ENCODE measurements at regions not wholly inside any gene's neighbourhood (a gene's known extent, or its start where the extent isn't known, plus 50 kb on each side); places are given as distances from the start of the nearest gene placed in this dataset.
A peak's percentile ranks its signal among the peaks of the same experiment; 100 is the strongest.
"Not testable (repeated sequence)": the region's sequence is repeated elsewhere in the genome, so short reads cannot be mapped to it uniquely, and the experiment has no call there.

- not testable (repeated sequence) for H3K36me3 ChIP-seq (ENCODE audit: insufficient read depth); DNase-seq (ENCODE audit: extremely low spot score); H3K4me1 ChIP-seq (ENCODE audit: insufficient read depth); H3K4me3 ChIP-seq (ENCODE audit: low read depth, low read length); H3K27ac ChIP-seq (ENCODE audit: low read depth)
- 95% methylated on average over 6 of the region's 6 CpGs for WGBS
Measured at GRCh38 chr17:31717251-31717650, 141.8 kb downstream of the COPRS start.

GRCh38 chr17:31715446-31715845 is 143.6 kb downstream of the COPRS start:
- no peak overlapping the region for H3K27ac ChIP-seq (ENCODE audit: low read depth)
- H3K36me3 ChIP-seq (ENCODE audit: insufficient read depth) = no peaks in the 10 kb centered on the region
- DNase-seq (ENCODE audit: extremely low spot score) = no peak
- H3K4me3 ChIP-seq (ENCODE audit: low read depth, low read length) = no peak overlapping the region
- no peaks in the 10 kb centered on the region for H3K4me1 ChIP-seq (ENCODE audit: insufficient read depth)
- WGBS = 95% methylated on average over 5 of the region's 5 CpGs

- DNase-seq (ENCODE audit: extremely low spot score) = no peak
- Histone ChIP-seq H3K27ac (ENCODE audit: low read depth) (no peak overlapping the region), H3K4me3 (ENCODE audit: low read depth, low read length) (no peak overlapping the region), H3K4me1 (ENCODE audit: insufficient read depth) (no peaks in the 10 kb centered on the region), H3K36me3 (ENCODE audit: insufficient read depth) (no peaks in the 10 kb centered on the region)
- 69% methylated on average over 10 of the region's 10 CpGs for WGBS
Measured at GRCh38 chr17:31704483-31704882, 154.6 kb downstream of the COPRS start.

- 81% methylated on average over 3 of the region's 3 CpGs for whole genome bisulfite sequencing
- H3K4me3 ChIP-seq (ENCODE audit: low read depth, low read length) = no peak overlapping the region
- H3K4me1 ChIP-seq (ENCODE audit: insufficient read depth) = no peaks in the 10 kb centered on the region
- DNase-seq (ENCODE audit: extremely low spot score) = no peak
- no peak overlapping the region for H3K27ac ChIP-seq (ENCODE audit: low read depth)
- no peaks in the 10 kb centered on the region for H3K36me3 ChIP-seq (ENCODE audit: insufficient read depth)
Measured at GRCh38 chr17:31702041-31702440, 157.0 kb downstream of the COPRS start.

- Histone ChIP-seq H3K27ac (ENCODE audit: low read depth) (no peak overlapping the region), H3K4me3 (ENCODE audit: low read depth, low read length) (no peak overlapping the region), H3K36me3 (ENCODE audit: insufficient read depth) (no peaks in the 10 kb centered on the region), H3K4me1 (ENCODE audit: insufficient read depth) (no peaks in the 10 kb centered on the region)
- DNase-seq (ENCODE audit: extremely low spot score) = no peak
- WGBS = 75% methylated on average over 1 of the region's 1 CpG
Measured at GRCh38 chr17:31700973-31701372, 158.1 kb downstream of the COPRS start.

- no peak overlapping the region for H3K4me3 ChIP-seq (ENCODE audit: low read depth, low read length)
- DNase-seq (ENCODE audit: extremely low spot score) = no peak
- no peaks in the 10 kb centered on the region for H3K36me3 ChIP-seq (ENCODE audit: insufficient read depth)
- no peak overlapping the region for H3K27ac ChIP-seq (ENCODE audit: low read depth)
- WGBS = 88% methylated on average over 4 of the region's 4 CpGs
- no peaks in the 10 kb centered on the region for H3K4me1 ChIP-seq (ENCODE audit: insufficient read depth)
Measured at GRCh38 chr17:31699886-31700285, 159.2 kb downstream of the COPRS start.

GRCh38 chr17:31699281-31699680 is 159.8 kb downstream of the COPRS start:
- Histone ChIP-seq H3K36me3 (ENCODE audit: insufficient read depth) (no peaks in the 10 kb centered on the region), H3K4me1 (ENCODE audit: insufficient read depth) (no peaks in the 10 kb centered on the region), H3K27ac (ENCODE audit: low read depth) (no peak overlapping the region), H3K4me3 (ENCODE audit: low read depth, low read length) (no peak overlapping the region)
- no peak for DNase-seq (ENCODE audit: extremely low spot score)
- WGBS = 67% methylated on average over 3 of the region's 3 CpGs

- Histone ChIP-seq H3K4me1 (ENCODE audit: insufficient read depth) (no peaks in the 10 kb centered on the region), H3K4me3 (ENCODE audit: low read depth, low read length) (no peak overlapping the region), H3K27ac (ENCODE audit: low read depth) (no peak overlapping the region), H3K36me3 (ENCODE audit: insufficient read depth) (no peaks in the 10 kb centered on the region)
- WGBS = 93% methylated on average over 7 of the region's 7 CpGs
- no peak for DNase-seq (ENCODE audit: extremely low spot score)
Measured at GRCh38 chr17:31698751-31699150, 160.3 kb downstream of the COPRS start.

- no peaks in the 10 kb centered on the region for H3K4me1 ChIP-seq (ENCODE audit: insufficient read depth)
- no peak overlapping the region for H3K27ac ChIP-seq (ENCODE audit: low read depth)
- no peak for DNase-seq (ENCODE audit: extremely low spot score)
- no peaks in the 10 kb centered on the region for H3K36me3 ChIP-seq (ENCODE audit: insufficient read depth)
- H3K4me3 ChIP-seq (ENCODE audit: low read depth, low read length) = no peak overlapping the region
- 79% methylated on average over 9 of the region's 9 CpGs for WGBS
Measured at GRCh38 chr17:31697838-31698237, 161.2 kb downstream of the COPRS start.

GRCh38 chr17:31696703-31697325 is 162.2 kb downstream of the COPRS start:
- 58% methylated on average over 9 of the region's 9 CpGs for WGBS
- H3K4me3 ChIP-seq (ENCODE audit: low read depth, low read length) = no peak overlapping the region
- DNase-seq (ENCODE audit: extremely low spot score) = no peak
- H3K36me3 ChIP-seq (ENCODE audit: insufficient read depth) = no peaks in the 10 kb centered on the region
- H3K27ac ChIP-seq (ENCODE audit: low read depth) = no peak overlapping the region
- H3K4me1 ChIP-seq (ENCODE audit: insufficient read depth) = no peaks in the 10 kb centered on the region

GRCh38 chr17:31696184-31696602 is 162.9 kb downstream of the COPRS start:
- peak; percentile 67 for DNase-seq (ENCODE audit: extremely low spot score)
- Histone ChIP-seq H3K36me3 (ENCODE audit: insufficient read depth) (no peaks in the 10 kb centered on the region), H3K4me1 (ENCODE audit: insufficient read depth) (no peaks in the 10 kb centered on the region), H3K27ac (ENCODE audit: low read depth) (no peak overlapping the region), H3K4me3 (ENCODE audit: low read depth, low read length) (no peak overlapping the region)
- 30% methylated on average over 12 of the region's 12 CpGs for WGBS

- Histone ChIP-seq H3K36me3 (ENCODE audit: insufficient read depth) (no peaks in the 10 kb centered on the region), H3K27ac (ENCODE audit: low read depth) (no peak overlapping the region), H3K4me3 (ENCODE audit: low read depth, low read length) (no peak overlapping the region), H3K4me1 (ENCODE audit: insufficient read depth) (no peaks in the 10 kb centered on the region)
- 69% methylated on average over 8 of the region's 8 CpGs for WGBS
- DNase-seq (ENCODE audit: extremely low spot score) = no peak
Measured at GRCh38 chr17:31695456-31696090, 163.5 kb downstream of the COPRS start.

GRCh38 chr17:31693433-31694220 is 165.4 kb downstream of the COPRS start:
- no peak for DNase-seq (ENCODE audit: extremely low spot score)
- H3K27ac ChIP-seq (ENCODE audit: low read depth) = no peak overlapping the region
- H3K4me1 ChIP-seq (ENCODE audit: insufficient read depth) = no peaks in the 10 kb centered on the region
- 43% methylated on average over 5 of the region's 5 CpGs for WGBS
- no peaks in the 10 kb centered on the region for H3K36me3 ChIP-seq (ENCODE audit: insufficient read depth)
- no peak overlapping the region for H3K4me3 ChIP-seq (ENCODE audit: low read depth, low read length)

GRCh38 chr17:31692632-31693031 is 166.4 kb downstream of the COPRS start:
- H3K36me3 ChIP-seq (ENCODE audit: insufficient read depth) = no peaks in the 10 kb centered on the region

More at GRCh38 chr17:31692632-31693031, 166.4 kb downstream of the COPRS start:
- H3K4me3 ChIP-seq (ENCODE audit: low read depth, low read length) = no peak overlapping the region
- H3K27ac ChIP-seq (ENCODE audit: low read depth) = no peak overlapping the region
- WGBS = 66% methylated on average over 7 of the region's 7 CpGs
- no peak for DNase-seq (ENCODE audit: extremely low spot score)
- no peaks in the 10 kb centered on the region for H3K4me1 ChIP-seq (ENCODE audit: insufficient read depth)
